Common myeloid progenitor, CD34-positive (primary cell): ENCODE measurements at regions not wholly inside any gene's neighbourhood (a gene's known extent, or its start where the extent isn't known, plus 50 kb on each side); places are given as distances from the start of the nearest gene placed in this dataset.

Experiments
- CTCF ChIA-PET: fragments of 350-600 bp; sonication (Branson Sonifier 250); formaldehyde crosslinking; loops from one replicate; lab custom pipeline; 2021; ENCODE audit warnings: antibody characterized with exemption; lab: Charles Lee
- POLR2A ChIA-PET: fragments of 350-600 bp; sonication (Branson Sonifier 250); formaldehyde crosslinking; loops from one replicate; lab custom pipeline; 2021; ENCODE audit warnings: antibody characterized with exemption; lab: Charles Lee
- DNase-seq, 3 donors: peaks; one replicate each; pipeline versions ENCODE4 v3.0.0 to v3.0.0-alpha.2; 2013
- H3K27ac ChIP-seq, 2 experiments: 1 replicate in 1 of 2; 2 replicates in 1 of 2; pipeline ENCODE4 v1.7.0; 2013; ENCODE audit warnings: inconsistent platforms in 2 of 2, low read length in 2 of 2, mild to moderate bottlenecking in 2 of 2, low read depth in 1 of 2, moderate library complexity in 1 of 2; ENCODE audit not compliant: severe bottlenecking in 2 of 2, insufficient read depth in 1 of 2, poor library complexity in 1 of 2
- H3K27me3 ChIP-seq, 5 experiments: replicated peaks in 2 of 5; 1 replicate in 3 of 5; 2 replicates in 2 of 5; pipeline versions ENCODE4 v1.6.1 to v1.7.0; 2013; ENCODE audit warnings: low read length in 4 of 5, mild to moderate bottlenecking in 2 of 5, moderate library complexity in 2 of 5, inconsistent platforms in 1 of 5; ENCODE audit not compliant: insufficient read depth in 5 of 5, control insufficient read depth in 4 of 5
- H3K36me3 ChIP-seq, 4 experiments: 1 replicate in 2 of 4; 2 replicates in 2 of 4; pipeline versions ENCODE4 v1.6.1 to v1.7.0; 2013; ENCODE audit warnings: low read length in 3 of 4, control low read depth in 1 of 4, mild to moderate bottlenecking in 1 of 4; ENCODE audit not compliant: control insufficient read depth in 4 of 4, insufficient read depth in 4 of 4
- H3K4me1 ChIP-seq, 4 experiments: 1 replicate in 3 of 4; 2 replicates in 1 of 4; pipeline versions ENCODE4 v1.6.1 to v1.7.1; 2013; ENCODE audit warnings: low read length in 3 of 4, mild to moderate bottlenecking in 3 of 4, control low read depth in 1 of 4, inconsistent platforms in 1 of 4, moderate library complexity in 1 of 4; ENCODE audit not compliant: control insufficient read depth in 4 of 4, insufficient read depth in 4 of 4; ENCODE audit errors: control extremely low read depth in 1 of 4
- H3K4me3 ChIP-seq, 7 experiments: 1 replicate in 4 of 7; 2 replicates in 3 of 7; pipeline versions ENCODE4 v1.5.1 to v1.7.0; 2013; ENCODE audit warnings: mild to moderate bottlenecking in 7 of 7, low read length in 6 of 7, moderate library complexity in 6 of 7, inconsistent platforms in 2 of 7, low read depth in 2 of 7, control low read depth in 1 of 7; ENCODE audit not compliant: insufficient read depth in 4 of 7, control insufficient read depth in 1 of 7; ENCODE audit errors: extremely low read depth in 1 of 7
- H3K9me3 ChIP-seq, 5 experiments: 1 replicate in 4 of 5; 2 replicates in 1 of 5; pipeline versions ENCODE4 v1.6.1 to v1.7.1; 2013; ENCODE audit warnings: low read length in 4 of 5, mild to moderate bottlenecking in 2 of 5, inconsistent platforms in 1 of 5, low read depth in 1 of 5, moderate library complexity in 1 of 5; ENCODE audit not compliant: control insufficient read depth in 4 of 5, insufficient read depth in 2 of 5; ENCODE audit errors: control extremely low read depth in 1 of 5
- WGBS: methylation state at CpG from one replicate; pipeline ENCODE4 v1.1.5; 2013; ENCODE audit not compliant: insufficient coverage; 5-methylcytosine and 5-hydroxymethylcytosine counted together

GRCh38 chr5:4225741-4226140 lies 630.1 kb downstream of the IRX1 start:
- DNase-seq = no peak
- Histone ChIP-seq H3K9me3 (no peaks in the 10 kb centered on the region), H3K4me1 (peaks cover 0 to 9% (median 4%) of the 10 kb centered on the region in 4 experiments), H3K27ac (no peak overlapping the region), H3K4me3 (no peak overlapping the region), H3K27me3 (no peaks in the 10 kb centered on the region), H3K36me3 (no peaks in the 10 kb centered on the region)
- ChIA-PET POLR2A (no interaction called here), CTCF (no interaction called here)
- no CpG with 5 or more reads among the region's 5 CpGs for WGBS

GRCh38 chr5:4226565-4226964 lies 630.9 kb downstream of the IRX1 start:
- ChIA-PET CTCF (no interaction called here), POLR2A (no interaction called here)
- WGBS = 88% methylated on average over 3 of the region's 5 CpGs
- no peak overlapping the region for H3K27ac ChIP-seq
- no peaks in the 10 kb centered on the region for H3K36me3 ChIP-seq
- no peak for DNase-seq
- H3K4me3 ChIP-seq = no peak overlapping the region
- H3K9me3 ChIP-seq = no peaks in the 10 kb centered on the region
- no peaks in the 10 kb centered on the region for H3K27me3 ChIP-seq
- peaks cover 0 to 9% (median 4%) of the 10 kb centered on the region in 4 experiments for H3K4me1 ChIP-seq

- Histone ChIP-seq H3K27me3 (no peaks in the 10 kb centered on the region), H3K9me3 (no peaks in the 10 kb centered on the region), H3K36me3 (no peaks in the 10 kb centered on the region), H3K4me3 (no peak overlapping the region), H3K4me1 (peaks cover 0 to 9% (median 4%) of the 10 kb centered on the region in 4 experiments), H3K27ac (no peak overlapping the region)
- ChIA-PET POLR2A (no interaction called here), CTCF (no interaction called here)
- 95% methylated on average over 5 of the region's 6 CpGs for WGBS
- DNase-seq = no peak
Measured at GRCh38 chr5:4228708-4229107, 633.1 kb downstream of the IRX1 start.

GRCh38 chr5:4229414-4230292 lies 634.0 kb downstream of the IRX1 start:
- peak; percentile 44 to 71 (median 65) for DNase-seq
- 76% methylated on average over 13 of the region's 17 CpGs for WGBS
- no peaks in the 10 kb centered on the region for H3K36me3 ChIP-seq
- CTCF ChIA-PET = interaction anchor here (1.8 kb wide), 1 partner anchor 66 kb away, joined by 4 read pairs; no protein-coding TSS in a partner anchor
- no peaks in the 10 kb centered on the region for H3K27me3 ChIP-seq
- peaks cover 0 to 4% (median 0%) of the 10 kb centered on the region in 5 experiments for H3K9me3 ChIP-seq
- no peak overlapping the region for H3K27ac ChIP-seq
- peaks cover 0 to 9% (median 4%) of the 10 kb centered on the region in 4 experiments for H3K4me1 ChIP-seq
- POLR2A ChIA-PET = no interaction called here
- H3K4me3 ChIP-seq = peak overlapping the region in 1 of 7 experiments; percentile 8

GRCh38 chr5:4230471-4230785 lies 634.8 kb downstream of the IRX1 start:
- DNase-seq = no peak
- CTCF ChIA-PET = interaction anchor here (1.8 kb wide), 1 partner anchor 65 kb away, joined by 4 read pairs; no protein-coding TSS in a partner anchor
- 95% methylated on average over 14 of the region's 15 CpGs for WGBS

GRCh38 chr5:4230786-4231641 lies 635.4 kb downstream of the IRX1 start:
- CTCF ChIA-PET = interaction anchor here (1.8 kb wide), 1 partner anchor 64 kb away, joined by 4 read pairs; no protein-coding TSS in a partner anchor
- DNase-seq = no peak
- peaks cover 0 to 6% (median 0%) of the 10 kb centered on the region in 5 experiments for H3K9me3 ChIP-seq

More at GRCh38 chr5:4230471-4230785, 634.8 kb downstream of the IRX1 start:
- Histone ChIP-seq H3K27me3 (no peaks in the 10 kb centered on the region), H3K4me1 (peaks cover 0 to 9% (median 4%) of the 10 kb centered on the region in 4 experiments), H3K27ac (no peak overlapping the region), H3K36me3 (no peaks in the 10 kb centered on the region), H3K9me3 (peaks cover 0 to 6% (median 0%) of the 10 kb centered on the region in 5 experiments), H3K4me3 (no peak overlapping the region)
- POLR2A ChIA-PET = no interaction called here

More at GRCh38 chr5:4230786-4231641, 635.4 kb downstream of the IRX1 start:
- H3K27ac ChIP-seq = no peak overlapping the region
- H3K4me1 ChIP-seq = peaks cover 0 to 9% (median 4%) of the 10 kb centered on the region in 4 experiments
- no peak overlapping the region for H3K4me3 ChIP-seq
- H3K36me3 ChIP-seq = no peaks in the 10 kb centered on the region
- H3K27me3 ChIP-seq = no peaks in the 10 kb centered on the region
- WGBS = 91% methylated on average over 16 of the region's 23 CpGs
- POLR2A ChIA-PET = no interaction called here
